ENCODE measurements at regions not wholly inside any gene's neighbourhood (a gene's known extent, or its start where the extent isn't known, plus 50 kb on each side); places are given as distances from the start of the nearest gene placed in this dataset.

- no TSS peak for BruUV-seq (replicated peaks)
- DNase-seq (ENCODE audit: low spot score) (no peak), FAIRE-seq (no peak), ATAC-seq (no peak)
- Histone ChIP-seq H2AFZ (ENCODE audit: low read length) (no peak overlapping the region), H3K27me3 (ENCODE audit: control insufficient read depth in 1 of 2, insufficient read depth in 2 of 2, low read length in 2 of 2) (no peaks in the 10 kb centered on the region), H3K36me3 (replicated peaks in 1 of 2; ENCODE audit: control insufficient read depth in 1 of 2, insufficient read depth in 2 of 2, low read length in 2 of 2) (no peaks in the 10 kb centered on the region), H3K9me3 (ENCODE audit: low read length) (no peaks in the 10 kb centered on the region), H3K4me1 (ENCODE audit: insufficient read depth, low read length) (peaks cover 56% of the 10 kb centered on the region), H3K4me3 (replicated peaks in 1 of 3; ENCODE audit: insufficient read depth in 1 of 3, low read depth in 2 of 3, low read length in 3 of 3) (no peak overlapping the region), H3K27ac (ENCODE audit: extremely low read length, insufficient read depth, low read length) (no peak overlapping the region), H3K9ac (ENCODE audit: insufficient read depth, low read depth, low read length) (no peak overlapping the region), H3K4me2 (ENCODE audit: low read depth, low read length) (no peak overlapping the region), H4K20me1 (ENCODE audit: insufficient read depth, low read length) (no peaks in the 10 kb centered on the region), H3K79me2 (ENCODE audit: insufficient read depth, low read length) (no peaks in the 10 kb centered on the region)
- TF ChIP-seq ZNF660 (CRISPR knock-in tag; IDR thresholded peaks at IDR 0.05; ENCODE audit: borderline replicate concordance, low read depth) (no peak), YEATS4 (CRISPR knock-in tag; IDR thresholded peaks at IDR 0.05; ENCODE audit: borderline replicate concordance) (no peak), JUNB (CRISPR knock-in tag; IDR thresholded peaks at IDR 0.05; ENCODE audit: borderline replicate concordance) (no peak), ZNF839 (CRISPR knock-in tag; IDR thresholded peaks at IDR 0.05; ENCODE audit: borderline replicate concordance) (no peak), NFATC3 (CRISPR knock-in tag; IDR thresholded peaks at IDR 0.05) (no peak), IKZF5 (CRISPR knock-in tag; IDR thresholded peaks at IDR 0.05) (no peak), MIER2 (CRISPR knock-in tag; IDR thresholded peaks at IDR 0.05) (no peak), SNAPC5 (CRISPR knock-in tag; IDR thresholded peaks at IDR 0.05; ENCODE audit: borderline replicate concordance) (no peak), TAF1 (CRISPR knock-in tag; IDR thresholded peaks at IDR 0.05) (no peak), TP53 (CRISPR knock-in tag; conservative IDR thresholded peaks at IDR 0.05) (no peak), FOXM1 (CRISPR knock-in tag; IDR thresholded peaks at IDR 0.05) (no peak), THYN1 (CRISPR knock-in tag; IDR thresholded peaks at IDR 0.05; ENCODE audit: borderline replicate concordance, low read depth) (no peak)
- TF ChIP-seq, protein P1, sequence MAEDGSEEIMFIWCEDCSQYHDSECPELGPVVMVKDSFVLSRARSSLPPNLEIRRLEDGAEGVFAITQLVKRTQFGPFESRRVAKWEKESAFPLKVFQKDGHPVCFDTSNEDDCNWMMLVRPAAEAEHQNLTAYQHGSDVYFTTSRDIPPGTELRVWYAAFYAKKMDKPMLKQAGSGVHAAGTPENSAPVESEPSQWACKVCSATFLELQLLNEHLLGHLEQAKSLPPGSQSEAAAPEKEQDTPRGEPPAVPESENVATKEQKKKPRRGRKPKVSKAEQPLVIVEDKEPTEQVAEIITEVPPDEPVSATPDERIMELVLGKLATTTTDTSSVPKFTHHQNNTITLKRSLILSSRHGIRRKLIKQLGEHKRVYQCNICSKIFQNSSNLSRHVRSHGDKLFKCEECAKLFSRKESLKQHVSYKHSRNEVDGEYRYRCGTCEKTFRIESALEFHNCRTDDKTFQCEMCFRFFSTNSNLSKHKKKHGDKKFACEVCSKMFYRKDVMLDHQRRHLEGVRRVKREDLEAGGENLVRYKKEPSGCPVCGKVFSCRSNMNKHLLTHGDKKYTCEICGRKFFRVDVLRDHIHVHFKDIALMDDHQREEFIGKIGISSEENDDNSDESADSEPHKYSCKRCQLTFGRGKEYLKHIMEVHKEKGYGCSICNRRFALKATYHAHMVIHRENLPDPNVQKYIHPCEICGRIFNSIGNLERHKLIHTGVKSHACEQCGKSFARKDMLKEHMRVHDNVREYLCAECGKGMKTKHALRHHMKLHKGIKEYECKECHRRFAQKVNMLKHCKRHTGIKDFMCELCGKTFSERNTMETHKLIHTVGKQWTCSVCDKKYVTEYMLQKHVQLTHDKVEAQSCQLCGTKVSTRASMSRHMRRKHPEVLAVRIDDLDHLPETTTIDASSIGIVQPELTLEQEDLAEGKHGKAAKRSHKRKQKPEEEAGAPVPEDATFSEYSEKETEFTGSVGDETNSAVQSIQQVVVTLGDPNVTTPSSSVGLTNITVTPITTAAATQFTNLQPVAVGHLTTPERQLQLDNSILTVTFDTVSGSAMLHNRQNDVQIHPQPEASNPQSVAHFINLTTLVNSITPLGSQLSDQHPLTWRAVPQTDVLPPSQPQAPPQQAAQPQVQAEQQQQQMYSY (CRISPR knock-in tag; IDR thresholded peaks at IDR 0.05), result no peak
- POLR2A ChIA-PET, result interaction anchor here (1.1 to 2.7 kb wide), 3 partner anchors 13 to 320 kb away, joined by 3 to 11 read pairs (median 3); no protein-coding TSS in a partner anchor
- CTCF ChIA-PET (ENCODE audit: low intra/inter-chr PET ratio, low total read pairs), result no interaction called here
- in situ Hi-C loops (cut with HindIII; ENCODE audit: extremely low pct_ligation_motif_present, low pct_unique_long_range_greater_than_20kb) (loop anchor here (10.0 kb wide), 1 partner anchor 201 kb away; no protein-coding TSS in a partner anchor), intact Hi-C loops (cut with micrococcal nuclease; ENCODE audit: unreplicated experiment) (loop anchor here (10.0 kb wide), 1 partner anchor 331 kb away; no protein-coding TSS in a partner anchor)
- 94% methylated on average over 3 of the region's 3 CpGs for WGBS (ENCODE audit: low lambda C conversion rate)
These were observed 144.0 kb upstream of the IRF2BP2 start for GRCh38 chr1:234753979-234754378.
